Activated CD4-positive, alpha-beta memory T cell treated with anti-CD3 and anti-CD28 coated beads, Interleukin-2, amount 10 ng/mL, durations not matched to agents 7 days and 5 days (primary cell): ENCODE measurements at regions not wholly inside any gene's neighbourhood (a gene's known extent, or its start where the extent isn't known, plus 50 kb on each side); places are given as distances from the start of the nearest gene placed in this dataset.

Experiments used
- CTCF ChIA-PET: fragments of 350-600 bp; sonication (Branson Sonifier 250); formaldehyde crosslinking; loops from one replicate; lab custom pipeline; 2021; ENCODE audit warnings: antibody characterized with exemption, inconsistent platforms; lab: Charles Lee
- POLR2A ChIA-PET: fragments of 350-600 bp; sonication (Branson Sonifier 250); formaldehyde crosslinking; loops from one replicate; lab custom pipeline; 2021; ENCODE audit warnings: antibody characterized with exemption; lab: Charles Lee
- DNase-seq: peaks from one replicate; pipeline ENCODE4 v3.0.0-alpha.2; 2020
- H3K27ac Mint-ChIP-seq: one replicate; pipeline ENCODE4 v1.8.0; 2021; ENCODE audit warnings: mild to moderate bottlenecking, mixed read lengths
- H3K27me3 Mint-ChIP-seq: one replicate; pipeline ENCODE4 v1.8.0; 2021; ENCODE audit warnings: mixed read lengths
- H3K36me3 Mint-ChIP-seq: one replicate; pipeline ENCODE4 v1.8.0; 2021; ENCODE audit warnings: low read depth, mixed read lengths
- H3K4me1 Mint-ChIP-seq: one replicate; pipeline ENCODE4 v1.8.0; 2021; ENCODE audit warnings: mixed read lengths
- H3K4me3 Mint-ChIP-seq: one replicate; pipeline ENCODE4 v1.8.0; 2021; ENCODE audit warnings: mild to moderate bottlenecking, mixed read lengths
- H3K9me3 Mint-ChIP-seq: one replicate; pipeline ENCODE4 v1.8.0; 2021; ENCODE audit warnings: mixed read lengths

GRCh38 chr19:42662712-42663111 is 68.0 kb upstream of the CEACAM8 start:
- Mint-ChIP-seq H3K4me3 (no peak overlapping the region), H3K27me3 (peaks cover 6% of the 10 kb centered on the region), H3K27ac (no peak overlapping the region), H3K36me3 (no peaks in the 10 kb centered on the region), H3K4me1 (peaks cover 3% of the 10 kb centered on the region), H3K9me3 (no peaks in the 10 kb centered on the region)
- POLR2A ChIA-PET, result no interaction called here
- DNase-seq, result no peak
- CTCF ChIA-PET, result no interaction called here

- Mint-ChIP-seq H3K9me3 (no peaks in the 10 kb centered on the region), H3K27me3 (peaks cover 6% of the 10 kb centered on the region), H3K4me1 (peaks cover 3% of the 10 kb centered on the region), H3K27ac (no peak overlapping the region), H3K4me3 (no peak overlapping the region), H3K36me3 (no peaks in the 10 kb centered on the region)
- ChIA-PET CTCF (no interaction called here), POLR2A (no interaction called here)
- no peak for DNase-seq
These were observed 65.6 kb upstream of the CEACAM8 start for GRCh38 chr19:42660353-42660752.

DNA sequence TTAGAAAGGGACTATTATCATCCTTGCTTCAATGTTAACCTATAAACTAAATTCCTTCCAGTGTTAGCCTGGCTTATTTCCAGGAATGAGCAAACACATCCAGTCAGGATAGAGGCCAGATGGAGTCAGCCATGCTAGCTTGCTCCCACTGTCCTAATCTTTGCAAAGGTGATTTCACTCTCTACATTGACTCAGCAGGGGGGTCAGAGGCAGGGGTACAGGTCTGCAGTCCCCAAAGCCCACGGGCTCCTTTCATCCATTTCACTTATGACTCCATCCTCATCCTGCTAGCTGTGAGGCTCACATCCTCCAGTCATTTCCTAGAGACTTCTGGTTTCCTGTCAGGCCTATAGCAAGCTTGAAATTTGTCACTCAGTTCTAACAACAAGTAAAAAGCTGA is 63.4 kb upstream of the CEACAM8 start:
- DNase-seq, result no peak
- ChIA-PET CTCF (interaction anchor here (1.4 kb wide), 1 partner anchor 23 kb away, joined by 5 read pairs; no protein-coding TSS in a partner anchor), POLR2A (no interaction called here)
- H3K4me1 Mint-ChIP-seq, result peaks cover 3% of the 10 kb centered on the region
- no peak overlapping the region for H3K4me3 Mint-ChIP-seq
- no peaks in the 10 kb centered on the region for H3K36me3 Mint-ChIP-seq
- H3K9me3 Mint-ChIP-seq, result no peaks in the 10 kb centered on the region
- peaks cover 5% of the 10 kb centered on the region for H3K27me3 Mint-ChIP-seq
- no peak overlapping the region for H3K27ac Mint-ChIP-seq

- ChIA-PET POLR2A (no interaction called here), CTCF (no interaction called here)
- Mint-ChIP-seq H3K9me3 (no peaks in the 10 kb centered on the region), H3K27ac (no peak overlapping the region), H3K27me3 (peaks cover 5% of the 10 kb centered on the region), H3K4me3 (no peak overlapping the region), H3K36me3 (no peaks in the 10 kb centered on the region), H3K4me1 (peaks cover 3% of the 10 kb centered on the region)
- DNase-seq, result no peak
These were observed 62.8 kb upstream of the CEACAM8 start for GRCh38 chr19:42657556-42657955.

DNA sequence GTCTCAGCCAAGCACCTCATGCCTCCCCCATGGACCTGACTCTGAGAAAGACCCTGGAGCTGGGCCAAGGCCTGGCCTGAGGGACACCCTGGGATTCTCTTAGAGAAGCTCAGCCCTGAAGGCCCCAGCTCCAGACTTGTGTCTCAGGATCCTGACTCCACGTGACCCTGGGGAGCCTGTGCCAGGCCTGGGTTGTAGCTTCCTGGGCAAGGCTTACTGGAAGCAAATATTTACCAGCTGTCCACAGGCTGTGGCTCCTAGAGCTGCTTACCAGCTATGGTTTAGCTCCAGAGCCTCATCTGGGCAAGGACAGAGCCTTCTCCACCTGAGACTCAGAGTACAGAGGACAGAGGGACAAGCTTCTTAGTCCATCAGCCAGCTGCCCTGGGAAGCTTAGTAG is 61.0 kb upstream of the CEACAM8 start:
- ChIA-PET POLR2A (no interaction called here), CTCF (no interaction called here)
- H3K4me3 Mint-ChIP-seq, result no peak overlapping the region
- H3K27ac Mint-ChIP-seq, result no peak overlapping the region
- H3K27me3 Mint-ChIP-seq, result peaks cover 8% of the 10 kb centered on the region
- H3K36me3 Mint-ChIP-seq, result no peaks in the 10 kb centered on the region
- H3K9me3 Mint-ChIP-seq, result no peaks in the 10 kb centered on the region
- H3K4me1 Mint-ChIP-seq, result peaks cover 3% of the 10 kb centered on the region
- DNase-seq, result no peak

GRCh38 chr19:42653841-42654240 is 59.1 kb upstream of the CEACAM8 start:
- no peaks in the 10 kb centered on the region for H3K36me3 Mint-ChIP-seq
- peaks cover 3% of the 10 kb centered on the region for H3K4me1 Mint-ChIP-seq
- H3K4me3 Mint-ChIP-seq, result no peak overlapping the region
- no peaks in the 10 kb centered on the region for H3K9me3 Mint-ChIP-seq
- no peak for DNase-seq
- POLR2A ChIA-PET, result no interaction called here
- H3K27ac Mint-ChIP-seq, result no peak overlapping the region
- peaks cover 6% of the 10 kb centered on the region for H3K27me3 Mint-ChIP-seq
- CTCF ChIA-PET, result no interaction called here

DNA sequence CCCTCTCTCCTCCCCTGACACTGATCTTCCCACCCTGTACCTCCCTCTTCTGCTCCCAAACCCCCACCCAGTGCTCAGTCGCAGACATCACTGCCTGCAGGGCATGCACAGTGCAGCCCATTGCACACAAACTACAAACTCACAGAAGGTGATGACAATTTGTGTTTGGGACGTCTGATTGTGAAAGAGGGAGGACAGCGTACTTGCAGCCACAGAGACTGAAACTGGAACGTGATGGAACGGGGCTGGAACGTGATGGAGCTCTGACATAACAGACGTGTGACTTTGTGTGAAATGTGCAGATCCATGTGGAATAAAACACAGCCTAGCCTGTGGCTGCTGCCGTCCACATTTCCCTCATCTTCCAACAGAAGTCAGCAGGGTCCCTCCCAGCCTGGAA is 57.3 kb upstream of the CEACAM8 start:
- POLR2A ChIA-PET, result no interaction called here
- Mint-ChIP-seq H3K4me1 (no peaks in the 10 kb centered on the region), H3K27me3 (peaks cover 8% of the 10 kb centered on the region), H3K27ac (no peak overlapping the region), H3K4me3 (no peak overlapping the region), H3K36me3 (no peaks in the 10 kb centered on the region), H3K9me3 (no peaks in the 10 kb centered on the region)
- no peak for DNase-seq
- CTCF ChIA-PET, result interaction anchor here (1.6 kb wide), 1 partner anchor 17 kb away, joined by 3 read pairs; no protein-coding TSS in a partner anchor
